Pons (tissue), 1 donor: ENCODE measurements at regions not wholly inside any gene's neighbourhood (a gene's known extent, or its start where the extent isn't known, plus 50 kb on each side); places are given as distances from the start of the nearest gene placed in this dataset.
A peak's percentile ranks its signal among the peaks of the same experiment; 100 is the strongest.
"Not testable (repeated sequence)": the region's sequence is repeated elsewhere in the genome, so short reads cannot be mapped to it uniquely, and the experiment has no call there.

ENCODE experiments used
- DNase-seq: peaks from one replicate; pipeline ENCODE4 v3.0.0-alpha.2; 2016; ENCODE audit warnings: low spot score

DNA sequence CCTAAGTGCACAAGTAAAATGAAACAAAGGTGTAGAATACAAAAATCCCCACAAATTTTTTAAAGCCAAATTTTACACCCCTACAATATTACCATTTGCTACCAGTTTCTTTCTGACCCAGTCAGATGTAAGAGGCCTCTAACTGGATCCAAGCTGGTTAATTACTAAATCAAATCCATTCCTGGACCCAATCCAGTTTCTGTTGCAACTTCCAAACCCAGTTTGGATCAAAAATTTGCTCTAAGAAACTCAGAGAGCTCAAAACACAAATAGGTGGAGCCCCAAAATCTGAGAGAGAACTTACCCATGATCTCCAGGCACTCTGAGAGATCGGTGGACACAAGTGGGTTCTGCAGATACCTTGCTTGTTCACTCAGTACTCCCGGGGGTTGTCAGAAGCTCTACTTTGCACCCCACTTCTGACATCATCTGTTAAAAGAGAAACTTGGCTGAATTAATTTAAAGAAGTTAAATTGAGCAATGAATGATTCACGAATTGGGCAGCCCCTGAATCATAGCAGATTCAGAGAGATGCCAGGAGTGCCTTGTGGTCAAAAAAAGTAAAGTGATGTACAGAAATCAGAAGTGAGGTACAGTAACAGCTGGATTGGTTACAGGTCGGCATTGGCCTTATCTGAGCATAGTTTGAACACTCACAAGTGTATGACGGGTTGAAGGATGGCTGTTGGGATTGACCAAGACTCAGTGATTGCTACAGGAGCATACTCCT, 448.0 kb downstream of the KCNT2 start:
- no peak for DNase-seq

DNA sequence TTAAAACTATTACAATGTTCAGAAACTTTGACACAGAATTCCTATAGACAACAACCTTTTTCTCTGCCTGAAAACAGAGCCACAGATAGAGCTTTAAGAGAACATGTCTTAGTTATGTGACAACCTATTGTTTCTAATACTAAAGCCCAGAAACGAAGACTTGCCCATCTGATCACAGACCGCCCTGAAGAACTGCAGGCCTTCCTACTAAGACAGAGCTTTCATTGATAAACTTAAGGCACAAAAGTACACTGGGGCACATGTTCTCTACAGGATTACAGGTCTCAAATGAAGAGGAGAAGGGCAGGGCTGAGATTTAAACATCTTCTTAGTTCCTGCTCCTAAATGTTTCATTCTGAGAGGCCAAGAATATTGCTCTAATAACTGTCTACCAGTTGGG, 452.7 kb downstream of the KCNT2 start:
- no peak for DNase-seq

DNA sequence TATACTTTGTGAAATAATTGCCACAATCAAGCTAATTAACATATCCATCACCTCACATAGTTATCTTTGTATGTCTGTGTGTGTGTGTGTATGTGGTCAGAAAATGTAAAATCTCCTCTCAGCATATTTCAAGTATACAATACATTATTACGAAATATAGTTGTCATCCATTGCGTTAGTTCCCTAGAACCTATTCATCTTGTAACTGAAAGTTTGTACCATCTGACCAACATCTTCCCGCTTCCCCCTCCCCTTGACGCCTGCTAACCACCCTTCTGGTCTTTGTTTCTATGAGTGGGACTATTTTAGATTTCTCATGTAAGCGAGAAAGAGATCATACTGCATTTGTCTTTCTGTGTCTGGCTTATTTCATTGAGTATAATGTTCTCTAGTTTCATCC, 455.3 kb downstream of the KCNT2 start:
- DNase-seq = no peak

DNA sequence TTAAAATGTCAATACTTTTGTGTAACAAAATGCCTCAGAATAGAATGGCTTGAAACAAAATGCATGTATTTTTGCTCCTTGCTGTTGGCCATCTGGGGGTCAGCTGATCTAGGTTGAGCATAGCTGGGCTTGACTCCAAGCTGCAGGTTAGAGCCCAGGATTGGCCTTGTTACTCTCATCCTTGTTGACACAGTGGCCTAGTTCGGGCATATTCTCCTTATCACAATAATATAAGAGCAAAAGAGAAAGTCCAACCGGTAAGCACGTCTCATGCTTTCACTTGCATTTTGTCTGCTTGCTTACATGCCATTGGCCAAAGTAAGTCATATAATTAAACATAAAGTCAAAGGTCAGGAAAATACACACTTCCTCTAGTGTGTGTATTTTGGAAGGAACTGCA, 456.2 kb downstream of the KCNT2 start:
- no peak for DNase-seq

DNA sequence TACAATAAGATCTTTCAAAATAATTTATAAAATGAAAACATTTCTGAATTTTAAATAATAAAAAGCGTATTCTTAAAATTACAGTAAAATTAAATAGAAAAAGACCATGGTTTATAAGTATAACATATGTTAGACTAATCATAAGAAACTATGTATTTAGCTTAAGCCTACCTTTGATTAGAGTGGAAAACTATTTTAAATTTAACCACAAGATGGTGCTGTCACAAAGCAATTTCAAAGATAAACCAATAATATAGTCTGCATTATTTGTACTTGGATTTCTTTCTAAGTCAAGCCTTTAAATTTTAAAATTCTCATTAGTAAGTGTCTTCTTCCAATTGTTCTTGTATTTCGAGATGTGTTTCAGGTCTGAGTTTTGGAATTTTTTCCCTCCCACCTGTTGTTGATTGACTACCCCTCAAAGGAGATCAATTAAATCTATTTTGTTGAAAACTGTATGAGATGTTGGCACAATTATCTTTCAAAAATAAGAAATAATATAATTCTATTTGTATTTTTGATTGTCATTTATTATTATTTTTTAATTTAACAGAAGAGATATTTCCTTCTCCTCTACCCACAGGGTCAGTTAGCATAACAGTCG, 459.8 kb downstream of the KCNT2 start:
- DNase-seq = peak; percentile 36

DNA sequence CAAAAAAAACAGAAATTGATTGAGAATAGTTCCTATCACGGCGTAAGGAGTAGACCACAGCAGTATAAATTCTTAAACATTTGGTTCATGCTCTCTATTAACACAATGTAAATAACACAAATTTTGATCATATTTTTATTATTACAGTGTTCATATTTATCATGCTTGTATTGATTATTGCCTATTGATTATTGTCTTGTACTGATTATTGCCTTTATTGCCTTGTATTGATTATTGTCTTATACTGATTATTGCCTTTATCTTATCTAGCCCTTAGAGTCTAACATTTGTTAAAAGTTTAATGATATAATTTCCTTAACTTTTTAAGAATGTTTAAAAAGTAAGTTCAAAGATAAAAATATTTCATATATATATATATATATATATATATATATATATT, 460.7 kb downstream of the KCNT2 start:
- no peak for DNase-seq

DNA sequence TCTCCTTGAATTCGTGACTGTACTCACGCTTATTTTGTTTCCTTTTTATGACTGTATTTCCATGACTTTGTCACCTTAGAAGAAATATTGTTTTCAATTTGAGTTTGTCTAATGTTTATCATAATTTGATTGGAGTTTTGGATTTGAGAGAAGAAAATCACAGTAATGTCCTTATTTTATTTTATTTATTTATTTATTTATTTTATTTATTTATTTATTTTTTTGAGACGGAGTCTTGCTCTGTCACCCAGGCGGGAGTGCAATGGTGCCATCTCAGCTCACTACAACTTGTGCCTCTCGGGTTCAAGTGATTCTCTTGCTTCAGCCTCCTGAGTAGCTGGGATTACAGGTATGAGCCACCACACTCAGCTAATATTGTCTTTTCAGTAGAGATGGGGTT, 463.1 kb downstream of the KCNT2 start:
- not testable (repeated sequence) for DNase-seq

DNA sequence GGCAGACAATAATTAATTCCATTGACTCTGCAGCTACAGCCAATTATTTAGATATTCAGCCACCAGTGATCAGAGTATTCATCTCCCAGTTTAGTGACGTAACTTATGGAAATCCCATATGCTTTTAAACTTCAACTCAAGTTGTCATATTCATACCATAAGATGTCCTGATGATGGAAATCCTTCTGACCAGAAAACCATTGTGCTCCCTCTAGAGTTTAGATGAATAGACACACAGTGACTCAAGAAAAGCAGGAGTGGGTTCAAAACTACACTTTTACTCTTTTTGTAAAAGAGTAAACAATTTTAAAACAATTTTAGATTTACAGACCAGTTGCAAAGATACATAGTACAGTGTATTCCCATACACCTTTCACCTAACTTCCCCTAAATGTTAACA, 463.7 kb downstream of the KCNT2 start:
- no peak for DNase-seq

DNA sequence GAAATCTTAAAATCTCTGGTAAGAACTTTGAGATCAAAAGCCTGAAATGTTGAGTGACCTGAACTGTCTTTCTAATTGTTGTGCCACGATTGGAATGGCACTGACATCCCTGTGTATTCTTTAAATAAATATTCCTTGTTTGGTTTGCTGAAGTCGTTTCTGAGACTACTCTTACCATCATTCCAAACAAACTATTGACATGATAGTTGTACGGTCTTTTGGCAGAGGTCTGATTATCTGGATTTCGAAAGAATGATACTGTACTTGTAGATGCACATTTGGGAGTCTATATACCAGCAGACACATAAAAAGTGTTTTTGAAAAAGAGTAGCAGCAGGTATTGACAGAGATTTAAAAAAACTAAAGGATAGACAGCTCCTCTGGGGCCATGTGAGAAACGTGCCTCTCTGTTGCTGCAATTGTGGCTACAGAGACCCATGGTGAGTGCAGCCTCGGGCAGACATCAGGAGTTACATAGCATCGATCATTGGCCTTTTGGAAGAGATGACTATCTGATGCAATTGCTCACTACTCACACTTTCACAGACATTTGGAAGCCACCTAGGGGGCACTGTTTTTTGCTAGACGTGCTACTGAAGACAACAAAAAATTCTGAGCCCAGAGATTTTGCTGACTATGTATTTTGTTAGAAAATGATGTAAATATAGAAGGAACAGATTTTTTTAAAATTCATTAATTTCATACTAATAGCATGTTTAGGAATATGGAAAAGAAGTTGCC, 464.5 kb downstream of the KCNT2 start:
- no peak for DNase-seq

DNA sequence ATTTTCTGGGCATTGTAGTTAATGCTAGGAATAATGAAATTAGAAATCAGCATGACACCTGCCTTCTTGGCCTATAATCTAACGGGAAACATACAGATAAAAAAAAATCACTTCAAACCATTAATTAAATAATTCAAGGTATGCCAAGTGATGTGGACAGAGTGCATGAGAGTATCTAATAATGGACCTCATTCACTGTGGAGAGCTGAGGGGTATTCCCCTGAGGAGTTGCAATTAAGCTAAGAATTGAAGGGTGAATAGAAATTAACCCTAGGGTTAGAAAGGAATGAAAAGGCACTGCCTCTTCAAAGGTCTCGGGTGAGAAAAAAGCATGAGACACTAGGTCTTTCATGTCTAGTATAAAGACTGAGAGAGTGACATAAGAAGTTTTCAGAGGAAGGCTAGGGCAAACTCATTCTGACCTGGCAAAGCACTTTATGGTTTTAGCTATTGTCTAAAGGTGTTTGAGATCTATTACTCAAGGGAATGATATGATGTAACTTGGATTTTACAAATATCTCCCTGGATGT, 466.1 kb downstream of the KCNT2 start:
- no peak for DNase-seq

DNA sequence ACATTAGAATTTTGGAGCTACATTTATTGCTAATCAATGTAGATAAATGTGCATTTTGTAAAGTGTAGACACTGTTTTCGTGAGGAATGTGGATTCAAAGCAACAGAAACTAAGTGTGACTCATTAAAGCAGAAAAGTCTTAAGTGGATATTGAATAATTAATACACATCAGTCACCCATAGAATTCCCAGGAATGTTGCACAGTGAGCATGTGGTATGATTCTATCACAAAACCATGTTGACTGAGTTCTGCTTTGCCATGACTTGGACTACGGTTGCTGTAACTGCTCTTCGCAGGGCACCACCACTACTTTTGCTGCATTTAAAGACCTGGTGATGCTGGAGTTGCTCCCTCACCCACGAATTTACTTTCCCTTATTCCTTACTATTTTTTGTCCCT, 471.8 kb downstream of the KCNT2 start:
- DNase-seq = no peak

DNA sequence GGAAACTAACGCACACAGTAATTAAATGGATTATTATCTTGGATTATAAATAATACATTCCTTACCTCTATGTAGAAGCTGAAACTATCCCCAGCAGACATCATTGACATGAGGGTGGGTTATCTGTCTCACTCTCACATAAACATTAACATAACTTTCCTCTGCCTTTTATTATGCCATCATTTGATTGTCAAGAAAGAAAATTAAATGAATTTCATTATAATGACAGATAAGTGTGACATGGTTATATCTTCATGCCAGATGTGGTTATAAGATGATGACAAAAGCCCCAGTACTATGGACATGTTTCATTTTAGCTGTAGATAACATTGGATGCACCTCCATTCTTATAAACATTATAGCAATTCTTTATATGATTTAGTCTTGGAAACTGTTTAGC, 476.5 kb downstream of the KCNT2 start:
- no peak for DNase-seq

DNA sequence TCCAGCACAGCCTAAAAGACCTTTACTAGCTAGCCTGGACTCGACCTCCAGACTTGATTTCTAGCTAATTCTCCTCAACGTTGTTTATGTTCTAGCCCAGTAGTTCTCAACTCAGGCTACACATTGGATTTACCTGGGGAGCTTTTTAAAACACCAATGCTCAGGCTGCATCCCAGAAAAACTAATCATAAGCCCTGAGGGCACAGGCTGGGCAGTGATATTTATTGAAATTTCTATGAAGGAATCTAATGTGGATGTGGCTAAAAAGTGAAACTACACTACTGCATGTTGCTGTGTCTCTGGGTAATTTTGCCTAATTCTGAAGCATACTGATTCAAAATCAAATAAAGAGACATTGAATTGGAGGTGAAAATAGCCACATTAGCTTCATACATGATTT, 479.4 kb downstream of the KCNT2 start:
- no peak for DNase-seq

DNA sequence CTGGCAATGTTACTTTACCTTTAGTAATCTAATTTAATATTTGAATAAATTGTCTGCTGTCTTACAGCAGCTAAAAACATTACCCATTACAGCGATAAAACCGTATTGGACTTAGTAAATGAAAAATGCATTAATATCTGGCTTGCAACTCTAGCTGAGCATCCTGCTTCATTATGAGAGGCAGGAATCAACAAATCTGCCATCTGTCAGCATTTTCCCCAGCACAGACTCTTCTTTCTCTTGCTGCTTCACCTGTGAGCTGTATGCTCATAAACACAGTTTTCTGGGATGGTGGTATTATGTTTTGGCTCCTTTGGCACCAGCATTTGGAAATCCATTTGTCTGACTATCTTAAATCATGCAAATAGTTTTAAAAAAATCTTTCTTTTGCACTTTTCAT, 487.1 kb downstream of the KCNT2 start:
- DNase-seq = peak; percentile 9

DNA sequence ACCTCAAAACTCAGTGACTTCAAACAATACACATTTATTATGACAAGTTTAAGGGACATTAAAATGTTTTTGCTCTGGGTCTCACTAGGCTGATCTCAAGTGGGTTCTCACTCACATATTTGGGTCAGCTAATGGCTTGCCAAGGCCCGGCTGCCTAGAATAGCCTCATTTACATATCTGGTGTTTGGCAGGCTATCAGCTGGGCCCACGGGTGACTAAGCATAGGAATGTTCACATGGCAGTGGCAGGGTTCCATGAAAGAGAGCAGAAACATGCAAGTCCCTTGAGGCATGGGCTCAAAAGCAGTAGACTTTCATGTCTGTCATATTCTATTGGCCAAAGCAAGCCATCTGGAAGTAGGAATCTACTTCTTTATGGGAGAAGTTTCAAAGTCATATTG, 492.6 kb downstream of the KCNT2 start:
- DNase-seq = peak; percentile 21

DNA sequence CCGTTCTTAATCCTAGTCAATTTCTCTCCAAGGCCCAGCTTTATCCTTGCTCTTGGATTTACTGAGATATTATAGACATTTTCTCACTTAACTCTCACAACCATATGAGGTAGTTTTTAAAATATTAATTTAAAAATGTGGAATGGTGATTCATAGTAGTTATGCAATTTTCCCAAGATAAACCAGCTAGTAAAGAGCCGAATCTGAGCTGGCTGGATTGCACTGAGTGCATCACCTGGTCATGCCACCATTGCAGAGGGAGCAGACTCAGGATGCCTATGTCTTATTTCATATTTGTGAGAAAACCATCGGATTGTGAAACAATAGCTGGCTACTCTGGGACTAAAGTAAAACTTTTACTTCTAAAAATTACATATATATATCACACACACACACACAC, 494.0 kb downstream of the KCNT2 start:
- no peak for DNase-seq

DNA sequence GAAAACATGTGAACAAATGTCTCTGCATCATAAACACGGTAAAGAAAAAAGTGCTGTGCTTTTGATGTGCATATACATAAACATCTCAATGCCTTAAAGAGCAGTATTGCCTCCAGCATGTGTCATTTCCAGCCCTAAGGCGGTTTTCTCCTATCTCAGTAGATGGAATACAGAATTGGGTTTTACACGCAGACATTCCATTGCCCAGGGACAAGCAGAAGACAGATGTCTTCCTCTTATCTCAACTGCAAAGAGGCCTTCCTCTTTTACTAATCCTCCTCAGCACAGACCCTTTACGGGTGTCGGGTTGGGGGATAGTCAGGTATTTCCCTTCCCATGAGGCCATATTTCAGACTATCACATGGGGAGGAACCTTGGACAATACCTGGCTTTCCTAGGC, 499.2 kb downstream of the KCNT2 start:
- DNase-seq = not testable (repeated sequence)

DNA sequence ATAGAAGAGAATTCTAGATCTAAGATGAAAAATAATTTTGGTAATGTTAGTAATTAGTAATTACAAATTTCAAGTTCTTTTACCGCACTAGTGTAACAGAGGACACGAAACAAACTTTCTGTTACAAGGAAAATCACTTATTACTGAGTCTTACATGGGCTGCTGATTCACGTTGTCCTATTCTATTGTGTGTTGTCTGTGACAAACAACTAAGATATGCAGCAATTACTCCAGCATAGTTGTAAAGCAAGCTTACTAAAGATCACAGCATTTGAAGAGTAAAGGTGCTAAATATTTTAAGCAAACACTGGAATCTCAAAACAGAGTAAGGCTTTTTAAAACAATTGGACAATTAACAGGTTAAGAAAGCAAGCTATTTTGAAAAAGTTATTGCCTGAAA, 502.3 kb downstream of the KCNT2 start:
- no peak for DNase-seq

DNA sequence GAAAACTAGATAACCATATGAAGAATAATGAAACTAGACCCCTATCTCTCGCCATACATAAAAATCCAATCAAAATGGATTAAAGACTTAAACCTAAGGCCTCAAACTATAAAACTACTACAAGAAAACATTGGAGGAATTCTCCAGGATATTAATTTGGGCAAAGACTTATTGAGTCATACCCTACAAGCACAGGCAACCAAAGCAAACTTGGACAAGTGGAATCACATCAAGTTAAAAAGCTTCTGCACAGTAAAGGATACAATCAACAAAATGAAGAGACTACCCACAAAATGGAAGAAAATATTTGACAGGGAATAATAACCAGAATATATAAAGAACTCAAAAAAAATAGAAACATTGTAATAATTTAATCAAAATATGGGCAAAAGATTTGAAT, 505.4 kb downstream of the KCNT2 start:
- DNase-seq = no peak

DNA sequence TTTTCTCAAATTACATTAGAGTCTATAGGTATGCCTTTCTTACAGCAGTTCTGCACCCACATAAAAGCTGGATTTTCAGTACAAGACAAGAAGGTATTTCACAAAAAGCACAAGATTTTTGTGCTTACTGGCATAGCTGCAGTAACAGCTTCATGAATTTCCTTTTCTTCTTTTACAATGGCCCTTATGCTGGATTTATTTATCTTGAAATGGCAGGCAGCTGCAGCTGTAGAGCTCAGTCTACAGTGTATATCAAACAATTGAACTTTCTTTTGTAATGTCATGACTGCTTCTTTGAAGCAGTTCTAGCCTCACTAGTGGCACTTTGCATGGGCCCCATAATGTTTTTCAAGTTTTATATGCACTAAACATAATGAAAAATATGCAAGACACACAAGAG, 510.2 kb downstream of the KCNT2 start:
- DNase-seq = peak; percentile 74

DNA sequence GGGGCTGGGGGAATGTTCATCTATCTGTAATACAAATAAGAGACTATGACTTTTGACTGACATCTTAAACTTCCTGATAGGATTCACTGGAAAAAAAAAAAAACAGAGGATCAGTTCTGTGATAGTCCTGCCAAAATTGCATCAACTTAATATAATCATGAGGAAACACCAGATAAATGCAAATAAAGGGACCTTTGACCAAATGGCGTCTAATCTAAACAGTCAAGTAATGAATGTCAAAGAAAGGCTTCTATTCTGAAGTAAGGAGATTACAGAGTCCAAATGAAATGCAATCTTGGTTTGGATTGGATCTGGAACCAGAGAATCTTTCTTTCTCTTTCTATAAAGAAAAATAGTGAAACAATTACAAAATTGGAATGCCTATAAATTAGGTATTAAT, 513.4 kb downstream of the KCNT2 start:
- DNase-seq = no peak

DNA sequence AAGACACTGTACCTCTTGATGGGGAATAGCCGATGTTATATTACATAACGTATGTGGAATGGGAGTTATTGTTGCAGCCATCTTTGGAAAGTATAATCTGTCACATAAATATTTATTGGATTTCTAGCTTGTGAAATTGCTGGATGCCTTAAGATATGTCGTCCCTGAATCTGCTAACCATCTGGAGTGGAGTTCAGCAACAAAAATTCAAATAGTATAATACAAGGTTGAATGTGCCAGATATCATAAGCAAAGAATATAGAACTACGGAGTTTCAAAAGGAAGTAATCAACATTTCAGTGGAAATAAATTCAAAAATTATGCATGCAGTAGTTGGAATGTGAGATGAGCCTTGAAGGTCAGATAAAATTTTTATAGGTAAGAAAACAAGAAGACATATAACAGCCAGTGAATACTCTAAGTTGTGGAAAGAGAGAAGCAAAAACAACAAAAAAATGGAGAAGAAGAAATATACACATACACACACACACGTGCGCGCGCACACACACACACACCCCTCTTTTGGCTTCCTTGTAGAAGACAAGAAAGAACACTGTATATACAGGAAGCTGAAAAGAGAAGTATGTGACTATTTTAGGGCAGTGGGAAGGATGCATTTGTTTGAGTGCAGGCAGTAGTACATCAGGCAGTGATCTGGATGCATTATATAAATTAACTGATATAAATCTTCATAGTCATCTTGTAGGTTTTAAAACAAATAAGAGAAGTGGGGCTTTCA, 516.7 kb downstream of the KCNT2 start:
- DNase-seq = no peak

DNA sequence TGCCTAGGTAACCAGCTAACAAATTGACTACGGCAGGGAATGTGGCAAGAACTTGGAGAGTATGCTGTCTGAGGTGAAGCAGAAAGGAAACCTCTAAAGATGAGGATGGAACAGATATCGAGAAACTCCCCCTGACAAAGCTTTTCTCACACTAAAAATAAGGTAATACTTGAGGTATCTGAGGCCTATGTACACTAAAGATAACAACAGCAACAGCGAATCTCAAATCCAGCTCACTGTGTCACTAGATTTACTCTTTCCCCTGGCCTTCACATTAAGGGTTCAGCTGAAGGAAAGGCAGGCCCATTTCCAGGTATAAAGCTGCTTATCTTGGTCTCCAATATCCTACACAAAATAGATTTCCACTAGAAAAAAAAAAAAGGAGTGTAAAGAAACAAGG, 518.0 kb downstream of the KCNT2 start:
- no peak for DNase-seq
